Stomach (tissue), 8 donors: ENCODE measurements at regions not wholly inside any gene's neighbourhood (a gene's known extent, or its start where the extent isn't known, plus 50 kb on each side); places are given as distances from the start of the nearest gene placed in this dataset.
"Not testable (repeated sequence)": the region's sequence is repeated elsewhere in the genome, so short reads cannot be mapped to it uniquely, and the experiment has no call there.

Experiments
- DNase-seq, 2 donors: peaks; one replicate each; pipeline versions ENCODE4 v3.0.0 to v3.0.0-alpha.2; 2013 to 2019
- H3K27ac ChIP-seq, 5 donors: fragments of 200-600 bp in 4 of 5; sonication (generic) in 4 of 5; one replicate each; pipeline ENCODE4 v1.5.1; 2013 to 2019; ENCODE audit warnings: mild to moderate bottlenecking in 1 of 5, moderate library complexity in 1 of 5
- H3K27me3 ChIP-seq, 3 donors: fragments of 200-600 bp; sonication (generic); one replicate each; pipeline ENCODE4 v1.5.1; 2017 to 2019; ENCODE audit warnings: mixed run types in 1 of 3
- H3K36me3 ChIP-seq, 4 donors: fragments of 200-600 bp; sonication (generic); 1 replicate in 3 of 4; 2 replicates in 1 of 4; pipeline ENCODE4 v1.5.1; 2016 to 2019
- H3K4me1 ChIP-seq, 4 donors: fragments of 200-600 bp; sonication (generic); one replicate each; pipeline ENCODE4 v1.5.1; 2016 to 2019
- H3K4me3 ChIP-seq, 4 donors: fragments of 200-600 bp; sonication (generic) in 3 of 4; one replicate each; pipeline ENCODE4 v1.5.1; 2016 to 2019; ENCODE audit warnings: mild to moderate bottlenecking in 1 of 4
- H3K9me3 ChIP-seq, 4 donors: fragments of 200-600 bp; sonication (generic); one replicate each; pipeline ENCODE4 v1.5.1; 2016 to 2019
- CTCF ChIP-seq, 7 experiments: fragments of 450-650 bp in 4 of 7; fragments of 200-600 bp in 3 of 7; sonication (generic) in 3 of 7; IDR thresholded peaks; one replicate each; pipeline ENCODE4 v1.5.1; 2016 to 2019; ENCODE audit warnings: antibody characterized with exemption in 7 of 7, control low read depth in 2 of 7, mild to moderate bottlenecking in 1 of 7
- EP300 ChIP-seq: sonication (generic); formaldehyde crosslinking; IDR thresholded peaks from one replicate; pipeline ENCODE4 v1.6.1; 2017; ENCODE audit warnings: antibody characterized with exemption
- POLR2A ChIP-seq, 4 donors: fragments of 450-650 bp; IDR thresholded peaks; one replicate each; pipeline ENCODE4 v1.6.1; 2016; ENCODE audit warnings: antibody characterized with exemption in 4 of 4, control low read depth in 2 of 4, mild to moderate bottlenecking in 1 of 4, moderate library complexity in 1 of 4
- POLR2AphosphoS5 ChIP-seq, 3 donors: sonication (generic); formaldehyde crosslinking; IDR thresholded peaks; one replicate each; pipeline ENCODE4 v1.6.1; 2016; ENCODE audit warnings: antibody characterized with exemption in 3 of 3
- WGBS, 5 donors: extraction: QIAGEN DNeasy Blood & Tissue Kit in 3 of 5; methylation state at CpG; one replicate each; pipeline versions ENCODE4 v1.1.5 to v1.1.7; 2013 to 2018; 5-methylcytosine and 5-hydroxymethylcytosine counted together
- intact Hi-C: fragments of 100-400 bp; cut with DNase I; formaldehyde crosslinking; loops from one replicate; pipeline ENCODE4 v1.15.1; 2023; ENCODE audit warnings: low total_unique reads
- donor health status: healthy with polysubstance abuse.
- donor health status: Bipolar disorder and iron deficiency.
- donor health status: healthy.

- Histone ChIP-seq H3K4me3 (no peak overlapping the region), H3K27ac (no peak overlapping the region), H3K9me3 (peaks cover 0 to 10% (median 5%) of the 10 kb centered on the region in 4 donors), H3K36me3 (no peaks in the 10 kb centered on the region), H3K4me1 (no peaks in the 10 kb centered on the region), H3K27me3 (no peaks in the 10 kb centered on the region)
- DNase-seq, result no peak
- 74 to 89% (median 85%) methylated on average over 2 of the region's 2 CpGs for WGBS, 5 donors
- TF ChIP-seq POLR2AphosphoS5 (IDR thresholded peaks at IDR 0.05) (no peak), POLR2A (IDR thresholded peaks at IDR 0.05) (no peak), CTCF (IDR thresholded peaks at IDR 0.05) (no peak), EP300 (no peak)
- intact Hi-C loops, result no loop called here
Measured at GRCh38 chr2:57402096-57402495, 644.5 kb upstream of the VRK2 start.

GRCh38 chr2:57402755-57403154, 643.9 kb upstream of the VRK2 start:
- WGBS, 5 donors, result 13 to 34% (median 25%) methylated on average over 1 of the region's 1 CpG
- Histone ChIP-seq H3K4me1 (no peaks in the 10 kb centered on the region), H3K9me3 (peaks cover 0 to 9% (median 3%) of the 10 kb centered on the region in 4 donors), H3K36me3 (no peaks in the 10 kb centered on the region), H3K27me3 (no peaks in the 10 kb centered on the region), H3K4me3 (no peak overlapping the region), H3K27ac (no peak overlapping the region)
- intact Hi-C loops, result no loop called here
- no peak for DNase-seq
- TF ChIP-seq POLR2AphosphoS5 (IDR thresholded peaks at IDR 0.05) (no peak), POLR2A (IDR thresholded peaks at IDR 0.05) (no peak)

GRCh38 chr2:57407772-57408201, 638.8 kb upstream of the VRK2 start:
- 57 to 80% (median 78%) methylated on average over 1 of the region's 1 CpG for WGBS, 5 donors
- no peak overlapping the region for H3K27ac ChIP-seq

GRCh38 chr2:57408587-57408986, 638.0 kb upstream of the VRK2 start:
- H3K4me3 ChIP-seq, result no peak overlapping the region
- intact Hi-C loops, result no loop called here
- 91 to 100% (median 92%) methylated on average over 1 of the region's 1 CpG for WGBS, 5 donors
- H3K27ac ChIP-seq, result no peak overlapping the region
- H3K4me1 ChIP-seq, result no peaks in the 10 kb centered on the region
- TF ChIP-seq CTCF (IDR thresholded peaks at IDR 0.05), result no peak
- TF ChIP-seq POLR2A (IDR thresholded peaks at IDR 0.05), result no peak
- TF ChIP-seq EP300, result no peak
- no peak for TF ChIP-seq POLR2AphosphoS5 (IDR thresholded peaks at IDR 0.05)
- no peak for DNase-seq
- peaks cover 0 to 9% (median 5%) of the 10 kb centered on the region in 4 donors for H3K9me3 ChIP-seq
- no peaks in the 10 kb centered on the region for H3K27me3 ChIP-seq
- no peaks in the 10 kb centered on the region for H3K36me3 ChIP-seq

More at GRCh38 chr2:57407772-57408201, 638.8 kb upstream of the VRK2 start:
- no peak overlapping the region for H3K4me3 ChIP-seq
- no peaks in the 10 kb centered on the region for H3K36me3 ChIP-seq
- intact Hi-C loops, result no loop called here
- no peaks in the 10 kb centered on the region for H3K27me3 ChIP-seq
- no peaks in the 10 kb centered on the region for H3K4me1 ChIP-seq
- no peak for DNase-seq
- TF ChIP-seq POLR2A (IDR thresholded peaks at IDR 0.05) (no peak), CTCF (IDR thresholded peaks at IDR 0.05) (no peak), EP300 (no peak), POLR2AphosphoS5 (IDR thresholded peaks at IDR 0.05) (no peak)
- H3K9me3 ChIP-seq, result peaks cover 0 to 2% (median under 1%) of the 10 kb centered on the region in 4 donors

- Histone ChIP-seq H3K4me3 (no peak overlapping the region), H3K36me3 (no peaks in the 10 kb centered on the region), H3K9me3 (peaks cover 0 to 23% (median 13%) of the 10 kb centered on the region in 4 donors), H3K27me3 (no peaks in the 10 kb centered on the region), H3K4me1 (no peaks in the 10 kb centered on the region), H3K27ac (no peak overlapping the region)
- WGBS, 5 donors, result 63 to 66% (median 63%) methylated on average over 4 of the region's 4 CpGs
- TF ChIP-seq EP300 (no peak), CTCF (IDR thresholded peaks at IDR 0.05) (no peak), POLR2A (IDR thresholded peaks at IDR 0.05) (no peak), POLR2AphosphoS5 (IDR thresholded peaks at IDR 0.05) (no peak)
- intact Hi-C loops, result no loop called here
- DNase-seq, result no peak
Measured at GRCh38 chr2:57417007-57417406, 629.6 kb upstream of the VRK2 start.

GRCh38 chr2:57418859-57419346, 627.7 kb upstream of the VRK2 start:
- H3K27me3 ChIP-seq, H3K36me3 ChIP-seq, H3K27ac ChIP-seq, intact Hi-C loops, DNase-seq, H3K4me1 ChIP-seq, H3K4me3 ChIP-seq: not testable (repeated sequence)
- WGBS, 5 donors, result 63 to 79% (median 70%) methylated on average over 13 to 14 of the region's 14 CpGs
- H3K9me3 ChIP-seq, result peaks cover 0 to 11% (median 5%) of the 10 kb centered on the region in 4 donors
